HCT116 (cell line): ENCODE measurements at regions not wholly inside any gene's neighbourhood (a gene's known extent, or its start where the extent isn't known, plus 50 kb on each side); places are given as distances from the start of the nearest gene placed in this dataset.

ENCODE experiments used
- CEBPB ChIP-seq: IDR thresholded peaks from 2 replicates; pipeline ENCODE4 v1.6.1; 2012; ENCODE audit warnings: low read depth
- CTCF ChIP-seq, 3 experiments: fragments of 200-600 bp in 1 of 3; sonication (generic) in 1 of 3; IDR thresholded peaks in 2 of 3; conservative IDR thresholded peaks in 1 of 3; 2 replicates each; pipeline ENCODE4 v1.5.1; 2012 to 2017; ENCODE audit warnings: low read depth in 2 of 3, low read length in 2 of 3, antibody characterized with exemption in 1 of 3, borderline replicate concordance in 1 of 3, control low read depth in 1 of 3, mild to moderate bottlenecking in 1 of 3, mixed read lengths in 1 of 3, mixed run types in 1 of 3, moderate library complexity in 1 of 3; ENCODE audit not compliant: insufficient read depth in 1 of 3
- ELF1 ChIP-seq: IDR thresholded peaks from 2 replicates; pipeline ENCODE4 v1.6.1; 2012; ENCODE audit warnings: low read depth, borderline replicate concordance
- EZH2phosphoT487 ChIP-seq: fragments of 200-600 bp; IDR thresholded peaks from 2 replicates; pipeline ENCODE4 v1.6.1; 2018; ENCODE audit warnings: antibody characterized with exemption, borderline replicate concordance
- FOSL1 ChIP-seq: IDR thresholded peaks from 2 replicates; pipeline ENCODE4 v1.6.1; 2012; ENCODE audit warnings: low read depth
- POLR2A ChIP-seq: IDR thresholded peaks from 2 replicates; pipeline ENCODE4 v1.7.0; 2011; ENCODE audit warnings: borderline replicate concordance; ENCODE audit not compliant: insufficient read depth, insufficient read length; ENCODE audit errors: extremely low read depth
- POLR2AphosphoS5 ChIP-seq: IDR thresholded peaks from 2 replicates; pipeline ENCODE4 v1.6.1; 2011; ENCODE audit warnings: mild to moderate bottlenecking, low read depth, low read length, moderate library complexity
- SP1 ChIP-seq: IDR thresholded peaks from 2 replicates; pipeline ENCODE4 v1.6.1; 2012; ENCODE audit warnings: low read depth
- TCF7L2 ChIP-seq: IDR thresholded peaks from 2 replicates; pipeline ENCODE4 v1.7.0; 2011; ENCODE audit warnings: borderline replicate concordance, inconsistent platforms; ENCODE audit not compliant: insufficient read depth, insufficient read length; ENCODE audit errors: extremely low read depth
- YY1 ChIP-seq: IDR thresholded peaks from 2 replicates; pipeline ENCODE4 v1.6.1; 2011; ENCODE audit warnings: low read length, low read depth, moderate library complexity, mild to moderate bottlenecking; ENCODE audit not compliant: insufficient replicate concordance; ENCODE audit errors: extremely low read depth
- ZNF274 ChIP-seq: fragments of 200-500 bp; sonication (Bioruptor generic); IDR thresholded peaks from 2 replicates; pipeline ENCODE4 v1.6.1; 2014; ENCODE audit warnings: mild to moderate bottlenecking, low read depth, low read length, inconsistent platforms
- TF ChIP-seq, protein P1 (sequence below): IDR thresholded peaks from 2 replicates; pipeline ENCODE4 v1.6.1; 2012
- TF ChIP-seq, protein P2 (sequence below): IDR thresholded peaks from 2 replicates; pipeline ENCODE4 v1.6.1; 2012; ENCODE audit warnings: low read depth
- TF ChIP-seq, protein P3 (sequence below): IDR thresholded peaks from 2 replicates; pipeline ENCODE4 v1.6.1; 2011; ENCODE audit warnings: mild to moderate bottlenecking, low read length, moderate library complexity; ENCODE audit not compliant: insufficient replicate concordance; ENCODE audit errors: extremely low read depth

DNA sequence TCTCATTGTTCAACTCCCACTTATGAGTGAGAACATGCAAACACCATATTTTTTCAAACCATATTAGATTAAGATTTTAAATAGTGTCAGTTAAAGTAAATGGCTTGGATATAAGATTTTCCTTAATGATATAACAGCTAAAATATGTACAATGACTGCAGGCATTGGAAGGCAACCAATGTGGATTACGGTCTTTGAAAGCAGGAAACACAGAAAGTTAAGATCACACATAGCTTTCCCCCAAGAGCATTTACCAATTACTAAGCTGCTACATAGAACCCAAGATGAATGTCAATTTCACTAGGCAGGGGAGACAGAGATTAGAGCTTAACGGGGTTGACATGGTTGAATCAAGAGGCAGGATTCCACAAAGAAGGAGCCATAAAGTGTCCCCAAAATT, 173.2 kb upstream of the TRPC4 start:
- TF ChIP-seq CTCF (IDR thresholded peaks at IDR 0.05 in 2 of 3, conservative IDR thresholded peaks at IDR 0.05 in 1 of 3; ENCODE audit: borderline replicate concordance in 1 of 3, insufficient read depth in 1 of 3, low read depth in 2 of 3, low read length in 2 of 3) (no peak), POLR2AphosphoS5 (no peak), EZH2phosphoT487 (no peak), FOSL1 (no peak), ELF1 (no peak), POLR2A (no peak), ZNF274 (no peak), TCF7L2 (no peak), YY1 (no peak), CEBPB (no peak), SP1 (no peak)
- TF ChIP-seq, protein P1, sequence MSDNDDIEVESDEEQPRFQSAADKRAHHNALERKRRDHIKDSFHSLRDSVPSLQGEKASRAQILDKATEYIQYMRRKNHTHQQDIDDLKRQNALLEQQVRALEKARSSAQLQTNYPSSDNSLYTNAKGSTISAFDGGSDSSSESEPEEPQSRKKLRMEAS = no peak
- TF ChIP-seq, protein P2, sequence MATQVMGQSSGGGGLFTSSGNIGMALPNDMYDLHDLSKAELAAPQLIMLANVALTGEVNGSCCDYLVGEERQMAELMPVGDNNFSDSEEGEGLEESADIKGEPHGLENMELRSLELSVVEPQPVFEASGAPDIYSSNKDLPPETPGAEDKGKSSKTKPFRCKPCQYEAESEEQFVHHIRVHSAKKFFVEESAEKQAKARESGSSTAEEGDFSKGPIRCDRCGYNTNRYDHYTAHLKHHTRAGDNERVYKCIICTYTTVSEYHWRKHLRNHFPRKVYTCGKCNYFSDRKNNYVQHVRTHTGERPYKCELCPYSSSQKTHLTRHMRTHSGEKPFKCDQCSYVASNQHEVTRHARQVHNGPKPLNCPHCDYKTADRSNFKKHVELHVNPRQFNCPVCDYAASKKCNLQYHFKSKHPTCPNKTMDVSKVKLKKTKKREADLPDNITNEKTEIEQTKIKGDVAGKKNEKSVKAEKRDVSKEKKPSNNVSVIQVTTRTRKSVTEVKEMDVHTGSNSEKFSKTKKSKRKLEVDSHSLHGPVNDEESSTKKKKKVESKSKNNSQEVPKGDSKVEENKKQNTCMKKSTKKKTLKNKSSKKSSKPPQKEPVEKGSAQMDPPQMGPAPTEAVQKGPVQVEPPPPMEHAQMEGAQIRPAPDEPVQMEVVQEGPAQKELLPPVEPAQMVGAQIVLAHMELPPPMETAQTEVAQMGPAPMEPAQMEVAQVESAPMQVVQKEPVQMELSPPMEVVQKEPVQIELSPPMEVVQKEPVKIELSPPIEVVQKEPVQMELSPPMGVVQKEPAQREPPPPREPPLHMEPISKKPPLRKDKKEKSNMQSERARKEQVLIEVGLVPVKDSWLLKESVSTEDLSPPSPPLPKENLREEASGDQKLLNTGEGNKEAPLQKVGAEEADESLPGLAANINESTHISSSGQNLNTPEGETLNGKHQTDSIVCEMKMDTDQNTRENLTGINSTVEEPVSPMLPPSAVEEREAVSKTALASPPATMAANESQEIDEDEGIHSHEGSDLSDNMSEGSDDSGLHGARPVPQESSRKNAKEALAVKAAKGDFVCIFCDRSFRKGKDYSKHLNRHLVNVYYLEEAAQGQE = no peak
- TF ChIP-seq, protein P3, sequence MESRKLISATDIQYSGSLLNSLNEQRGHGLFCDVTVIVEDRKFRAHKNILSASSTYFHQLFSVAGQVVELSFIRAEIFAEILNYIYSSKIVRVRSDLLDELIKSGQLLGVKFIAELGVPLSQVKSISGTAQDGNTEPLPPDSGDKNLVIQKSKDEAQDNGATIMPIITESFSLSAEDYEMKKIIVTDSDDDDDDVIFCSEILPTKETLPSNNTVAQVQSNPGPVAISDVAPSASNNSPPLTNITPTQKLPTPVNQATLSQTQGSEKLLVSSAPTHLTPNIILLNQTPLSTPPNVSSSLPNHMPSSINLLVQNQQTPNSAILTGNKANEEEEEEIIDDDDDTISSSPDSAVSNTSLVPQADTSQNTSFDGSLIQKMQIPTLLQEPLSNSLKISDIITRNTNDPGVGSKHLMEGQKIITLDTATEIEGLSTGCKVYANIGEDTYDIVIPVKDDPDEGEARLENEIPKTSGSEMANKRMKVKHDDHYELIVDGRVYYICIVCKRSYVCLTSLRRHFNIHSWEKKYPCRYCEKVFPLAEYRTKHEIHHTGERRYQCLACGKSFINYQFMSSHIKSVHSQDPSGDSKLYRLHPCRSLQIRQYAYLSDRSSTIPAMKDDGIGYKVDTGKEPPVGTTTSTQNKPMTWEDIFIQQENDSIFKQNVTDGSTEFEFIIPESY = no peak
